Spinal cord (tissue), 10 donors: ENCODE measurements at regions not wholly inside any gene's neighbourhood (a gene's known extent, or its start where the extent isn't known, plus 50 kb on each side); places are given as distances from the start of the nearest gene placed in this dataset. TPM values are rescaled to one million over a fixed set of nuclear protein-coding genes. Genes with fewer than 3 reads are reported as not detected.

ENCODE experiments used
- DNase-seq, 6 donors: peaks; one replicate each; pipeline versions ENCODE4 v3.0.0 to v3.0.0-alpha.2; 2013 to 2015; ENCODE audit warnings: low spot score in 6 of 6, low read depth in 4 of 6
- H3K27ac ChIP-seq: one replicate; pipeline ENCODE4 v1.5.1; 2013; ENCODE audit warnings: low read depth, low read length, control low read depth
- H3K27me3 ChIP-seq: one replicate; pipeline ENCODE4 v1.6.1; 2013; ENCODE audit warnings: low read length; ENCODE audit not compliant: control insufficient read depth, insufficient read depth
- H3K36me3 ChIP-seq: one replicate; pipeline ENCODE4 v1.6.1; 2013; ENCODE audit warnings: low read length; ENCODE audit not compliant: control insufficient read depth, insufficient read depth
- H3K4me1 ChIP-seq: one replicate; pipeline ENCODE4 v1.6.1; 2013; ENCODE audit warnings: low read length; ENCODE audit not compliant: control insufficient read depth, insufficient read depth
- H3K4me3 ChIP-seq: one replicate; pipeline ENCODE4 v1.5.1; 2013; ENCODE audit warnings: low read depth, low read length, control low read depth
- H3K9me3 ChIP-seq: one replicate; pipeline ENCODE4 v1.6.1; 2013; ENCODE audit warnings: low read length; ENCODE audit not compliant: control insufficient read depth, insufficient read depth
- WGBS: methylation state at CpG from one replicate; pipeline ENCODE4 v1.1.5; 2013; ENCODE audit warnings: missing lambda C conversion rate; ENCODE audit not compliant: insufficient coverage; 5-methylcytosine and 5-hydroxymethylcytosine counted together
- small RNA-seq: library from RNA; depleted of rRNA; stranded (forward); fragments of <200 nt; gene quantifications from one replicate; pipeline ENCODE3, GENCODE V24; 2014; ENCODE audit warnings: low replicate concordance
- donor health status: healthy.

GRCh38 chr2:161569401-161569800 lies 54.8 kb upstream of the SLC4A10 start:
- no peaks in the 10 kb centered on the region for H3K27me3 ChIP-seq
- H3K4me1 ChIP-seq: no peaks in the 10 kb centered on the region
- no peaks in the 10 kb centered on the region for H3K36me3 ChIP-seq
- no peaks in the 10 kb centered on the region for H3K9me3 ChIP-seq
- H3K27ac ChIP-seq: no peak overlapping the region
- DNase-seq: no peak
- H3K4me3 ChIP-seq: no peak overlapping the region

- Histone ChIP-seq H3K27ac (no peak overlapping the region), H3K4me3 (no peak overlapping the region), H3K36me3 (no peaks in the 10 kb centered on the region), H3K4me1 (no peaks in the 10 kb centered on the region), H3K9me3 (no peaks in the 10 kb centered on the region), H3K27me3 (no peaks in the 10 kb centered on the region)
- WGBS: 83% methylated on average over 5 of the region's 6 CpGs
- no peak for DNase-seq
Measured at GRCh38 chr2:161570424-161571050, 53.7 kb upstream of the SLC4A10 start.

GRCh38 chr2:161571051-161571429 lies 53.2 kb upstream of the SLC4A10 start:
- no peaks in the 10 kb centered on the region for H3K27me3 ChIP-seq
- WGBS: 100% methylated on average over 1 of the region's 1 CpG
- H3K4me3 ChIP-seq: no peak overlapping the region
- H3K36me3 ChIP-seq: no peaks in the 10 kb centered on the region
- H3K9me3 ChIP-seq: no peaks in the 10 kb centered on the region
- H3K4me1 ChIP-seq: no peaks in the 10 kb centered on the region
- no peak for DNase-seq
- no peak overlapping the region for H3K27ac ChIP-seq

Small RNA genes lying in the stretch of these regions (small RNA-seq; reads per million reads assigned to genes)
- not detected for gene RF01210
